Karpas-422 (cell line): ENCODE measurements at regions not wholly inside any gene's neighbourhood (a gene's known extent, or its start where the extent isn't known, plus 50 kb on each side); places are given as distances from the start of the nearest gene placed in this dataset.

Experiments
- DNase-seq: peaks from one replicate; pipeline ENCODE4 v3.0.0-alpha.2; 2015
- H2AFZ ChIP-seq: fragments of 200-600 bp; sonication (generic); 2 replicates; pipeline ENCODE4 v1.6.1; 2014; ENCODE audit warnings: antibody characterized with exemption, low read length, mixed read lengths
- H3K27ac ChIP-seq: fragments of 200-600 bp; sonication (generic); 2 replicates; pipeline ENCODE4 v1.5.1; 2014; ENCODE audit warnings: mild to moderate bottlenecking, low read length, moderate library complexity
- H3K27me3 ChIP-seq: fragments of 200-600 bp; sonication (generic); 2 replicates; pipeline ENCODE4 v1.6.1; 2014; ENCODE audit warnings: low read length, mixed read lengths
- H3K36me3 ChIP-seq: fragments of 200-600 bp; sonication (generic); 2 replicates; pipeline ENCODE4 v1.6.1; 2014; ENCODE audit warnings: low read length, mixed read lengths; ENCODE audit not compliant: insufficient read depth
- H3K4me1 ChIP-seq: fragments of 200-600 bp; sonication (generic); 2 replicates; pipeline ENCODE4 v1.6.1; 2014; ENCODE audit warnings: mild to moderate bottlenecking, low read length, mixed read lengths
- H3K4me2 ChIP-seq: fragments of 200-600 bp; sonication (generic); 2 replicates; pipeline ENCODE4 v1.6.1; 2014; ENCODE audit warnings: low read length, low read depth, mild to moderate bottlenecking; ENCODE audit not compliant: poor library complexity, severe bottlenecking
- H3K4me3 ChIP-seq: fragments of 200-600 bp; sonication (generic); 2 replicates; pipeline ENCODE4 v1.5.1; 2014; ENCODE audit warnings: mild to moderate bottlenecking, antibody characterized with exemption, low read length, mixed read lengths
- H3K79me2 ChIP-seq: fragments of 200-600 bp; sonication (generic); 2 replicates; pipeline ENCODE4 v1.6.1; 2014; ENCODE audit warnings: mild to moderate bottlenecking, low read length, mixed read lengths
- H3K9ac ChIP-seq: fragments of 200-600 bp; sonication (generic); 2 replicates; pipeline ENCODE4 v1.6.0; 2014; ENCODE audit warnings: low read length
- H3K9me2 ChIP-seq: fragments of 200-600 bp; sonication (generic), shearing (Covaris generic); replicated peaks from 2 replicates; pipeline ENCODE4 v1.6.0; 2014; ENCODE audit warnings: mild to moderate bottlenecking, low read length, moderate library complexity; ENCODE audit not compliant: insufficient read depth
- H3K9me3 ChIP-seq: fragments of 300-700, 200-600 bp; sonication (generic); 2 replicates; pipeline ENCODE4 v1.6.1; 2014; ENCODE audit warnings: low read length, mixed read lengths
- H4K20me1 ChIP-seq: fragments of 200-600 bp; sonication (generic); 2 replicates; pipeline ENCODE4 v1.6.1; 2014; ENCODE audit warnings: mild to moderate bottlenecking, antibody characterized with exemption, low read length, low read depth; ENCODE audit not compliant: insufficient read depth

DNA sequence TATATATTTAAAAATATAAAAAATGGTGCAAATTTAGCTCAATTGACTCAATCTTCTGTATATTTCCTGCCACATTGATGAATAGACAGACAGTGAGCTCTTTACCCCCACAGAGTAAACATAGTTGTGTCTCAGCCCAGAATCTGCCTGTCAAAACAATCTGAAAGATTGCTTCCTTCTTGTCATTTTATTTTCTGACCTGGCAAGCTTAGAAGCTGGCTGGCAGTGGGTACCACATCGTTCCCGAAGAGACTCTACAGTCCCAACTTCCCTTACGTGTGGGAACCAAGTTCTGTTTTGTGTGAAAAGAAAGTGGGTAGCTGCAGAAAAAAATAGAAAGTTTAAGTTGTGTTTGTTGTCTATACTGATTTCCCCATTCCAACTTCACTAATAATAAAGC lies 629.3 kb upstream of the NEGR1 start:
- H3K4me3 ChIP-seq: no peak overlapping the region
- no peak overlapping the region for H3K9ac ChIP-seq
- no peak overlapping the region for H3K4me2 ChIP-seq
- no peak overlapping the region for H2AFZ ChIP-seq
- H3K9me3 ChIP-seq: peaks cover 10% of the 10 kb centered on the region; the same call in 1 of the 2 replicates
- H3K9me2 ChIP-seq: no peaks in the 10 kb centered on the region
- no peaks in the 10 kb centered on the region for H3K27me3 ChIP-seq
- no peak for DNase-seq
- no peaks in the 10 kb centered on the region for H3K4me1 ChIP-seq
- H3K36me3 ChIP-seq: no peaks in the 10 kb centered on the region
- no peaks in the 10 kb centered on the region for H3K79me2 ChIP-seq
- no peak overlapping the region for H3K27ac ChIP-seq
- no peaks in the 10 kb centered on the region for H4K20me1 ChIP-seq

DNA sequence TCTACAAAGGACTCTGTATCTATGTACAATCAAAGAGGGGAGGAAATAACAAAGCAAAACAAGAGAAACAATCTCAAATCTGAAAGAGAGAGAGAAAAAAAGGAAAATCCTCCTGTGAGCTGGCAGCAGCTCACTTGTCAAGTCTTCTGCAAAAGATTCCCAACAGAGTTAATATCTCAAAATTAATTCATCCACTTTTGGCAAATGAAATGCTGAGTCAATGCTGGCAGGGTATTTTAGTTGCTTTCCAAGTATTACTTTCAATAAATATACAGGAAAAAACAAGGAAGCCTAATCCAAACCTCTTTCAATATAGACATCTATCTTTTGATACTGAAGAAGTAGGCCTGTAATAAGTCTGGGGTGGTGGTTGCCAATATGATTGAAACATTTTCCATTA lies 613.9 kb upstream of the NEGR1 start:
- Histone ChIP-seq H3K9me2 (no peaks in the 10 kb centered on the region), H3K9me3 (peaks cover 27% of the 10 kb centered on the region), H2AFZ (no peak overlapping the region), H3K4me1 (no peaks in the 10 kb centered on the region), H4K20me1 (no peaks in the 10 kb centered on the region), H3K9ac (no peak overlapping the region), H3K79me2 (no peaks in the 10 kb centered on the region), H3K4me3 (no peak overlapping the region), H3K27me3 (no peaks in the 10 kb centered on the region), H3K27ac (no peak overlapping the region), H3K36me3 (no peaks in the 10 kb centered on the region), H3K4me2 (no peak overlapping the region)
- DNase-seq: no peak

DNA sequence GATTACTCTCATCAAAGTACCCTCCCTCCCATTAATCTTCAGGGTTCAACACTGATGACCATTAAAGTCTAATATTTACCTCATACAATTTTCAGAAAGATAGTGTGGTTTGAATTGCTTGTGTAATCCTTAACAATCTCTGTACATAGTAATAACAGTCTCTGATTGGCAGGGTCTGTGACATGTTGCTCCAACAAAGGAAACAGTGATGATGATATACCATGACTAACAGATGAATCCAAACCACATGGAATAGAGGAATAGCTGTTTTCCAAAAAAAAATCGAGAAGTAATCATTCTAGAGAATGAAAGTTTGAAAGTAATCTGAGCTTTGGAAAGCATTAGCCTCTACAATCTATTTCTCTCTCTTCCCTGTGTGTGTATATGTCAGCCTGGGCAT lies 610.1 kb upstream of the NEGR1 start:
- Histone ChIP-seq H3K9me2 (no peaks in the 10 kb centered on the region), H3K9ac (no peak overlapping the region), H2AFZ (no peak overlapping the region), H3K4me2 (no peak overlapping the region), H4K20me1 (no peaks in the 10 kb centered on the region), H3K4me3 (no peak overlapping the region), H3K9me3 (peaks cover 38% of the 10 kb centered on the region), H3K79me2 (no peaks in the 10 kb centered on the region), H3K27ac (no peak overlapping the region), H3K4me1 (no peaks in the 10 kb centered on the region), H3K27me3 (no peaks in the 10 kb centered on the region), H3K36me3 (no peaks in the 10 kb centered on the region)
- no peak for DNase-seq

DNA sequence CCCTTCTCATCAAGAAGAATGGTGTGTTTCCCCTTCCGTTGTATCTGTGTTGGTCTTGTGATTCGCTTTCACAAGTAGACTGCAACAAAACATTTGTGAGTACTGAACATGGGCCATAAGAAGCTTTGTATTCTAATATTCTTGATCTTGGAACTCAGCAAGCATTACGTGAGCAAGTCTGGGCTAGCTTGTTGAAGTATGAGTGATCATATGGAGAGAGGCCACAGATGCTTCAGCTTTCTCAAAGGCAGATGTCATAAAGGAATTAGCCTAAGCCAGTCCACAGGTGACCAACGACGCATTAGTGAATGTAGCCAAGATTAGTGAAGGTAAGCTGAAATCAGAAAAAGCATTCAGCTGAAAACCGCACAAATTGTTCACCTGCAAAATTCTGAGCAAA lies 609.6 kb upstream of the NEGR1 start:
- H3K4me2 ChIP-seq: no peak overlapping the region
- H4K20me1 ChIP-seq: no peaks in the 10 kb centered on the region
- no peak overlapping the region for H3K27ac ChIP-seq
- no peak overlapping the region for H3K9ac ChIP-seq
- no peaks in the 10 kb centered on the region for H3K4me1 ChIP-seq
- H3K4me3 ChIP-seq: no peak overlapping the region
- no peak for DNase-seq
- H3K36me3 ChIP-seq: no peaks in the 10 kb centered on the region
- no peaks in the 10 kb centered on the region for H3K9me2 ChIP-seq
- H3K79me2 ChIP-seq: no peaks in the 10 kb centered on the region
- peaks cover 37% of the 10 kb centered on the region for H3K9me3 ChIP-seq
- no peaks in the 10 kb centered on the region for H3K27me3 ChIP-seq
- H2AFZ ChIP-seq: no peak overlapping the region

DNA sequence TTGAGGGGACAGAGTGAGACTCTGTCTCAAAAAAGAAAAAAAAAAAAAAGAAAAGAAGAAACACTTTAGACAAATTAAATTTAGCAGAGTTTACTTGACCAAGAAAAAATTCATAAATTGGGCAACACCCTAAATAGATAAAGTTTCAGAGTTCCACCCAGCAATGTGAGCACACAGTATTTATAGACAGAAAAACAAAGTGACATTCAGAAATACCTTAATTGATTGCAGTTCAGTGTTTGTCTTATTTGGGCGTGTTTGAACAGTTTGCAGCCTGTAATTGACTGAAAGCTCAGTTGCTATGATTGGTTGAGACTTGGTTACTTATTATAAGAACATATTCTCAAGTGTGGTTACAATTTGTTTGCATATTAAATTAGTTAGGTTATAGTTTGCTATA lies 603.5 kb upstream of the NEGR1 start:
- no peaks in the 10 kb centered on the region for H4K20me1 ChIP-seq
- no peak overlapping the region for H3K4me2 ChIP-seq
- no peak overlapping the region for H2AFZ ChIP-seq
- no peaks in the 10 kb centered on the region for H3K9me2 ChIP-seq
- H3K4me1 ChIP-seq: no peaks in the 10 kb centered on the region
- no peaks in the 10 kb centered on the region for H3K79me2 ChIP-seq
- no peaks in the 10 kb centered on the region for H3K36me3 ChIP-seq
- no peak overlapping the region for H3K9ac ChIP-seq
- no peak overlapping the region for H3K4me3 ChIP-seq
- no peak overlapping the region for H3K27ac ChIP-seq
- no peaks in the 10 kb centered on the region for H3K27me3 ChIP-seq
- peaks cover 21% of the 10 kb centered on the region; the same call in 1 of the 2 replicates for H3K9me3 ChIP-seq
- no peak for DNase-seq

DNA sequence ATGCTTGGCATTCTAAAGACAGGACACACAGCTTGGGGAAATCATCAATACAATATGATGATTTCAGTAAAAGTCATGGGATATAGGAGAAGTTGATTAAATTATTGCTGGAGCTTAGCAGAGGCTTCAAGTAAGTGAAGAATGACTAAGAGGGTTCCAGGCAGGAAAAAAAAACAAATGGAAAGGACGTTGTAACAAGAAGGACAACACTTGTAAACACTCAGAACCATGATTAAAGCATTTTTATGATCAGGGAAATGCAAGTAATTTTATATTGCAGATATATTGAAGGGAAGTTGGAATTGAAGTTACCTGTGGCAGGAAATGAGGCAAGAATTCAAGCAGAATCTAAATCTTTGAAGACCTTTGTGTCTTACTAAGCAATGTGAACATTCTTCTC lies 602.7 kb upstream of the NEGR1 start:
- Histone ChIP-seq H3K9ac (no peak overlapping the region), H3K4me3 (no peak overlapping the region), H3K9me2 (no peaks in the 10 kb centered on the region), H3K79me2 (no peaks in the 10 kb centered on the region), H4K20me1 (no peaks in the 10 kb centered on the region), H3K4me2 (no peak overlapping the region), H2AFZ (no peak overlapping the region), H3K27ac (no peak overlapping the region), H3K36me3 (no peaks in the 10 kb centered on the region), H3K4me1 (no peaks in the 10 kb centered on the region), H3K9me3 (peaks cover 18% of the 10 kb centered on the region; the same call in 1 of the 2 replicates), H3K27me3 (no peaks in the 10 kb centered on the region)
- no peak for DNase-seq

DNA sequence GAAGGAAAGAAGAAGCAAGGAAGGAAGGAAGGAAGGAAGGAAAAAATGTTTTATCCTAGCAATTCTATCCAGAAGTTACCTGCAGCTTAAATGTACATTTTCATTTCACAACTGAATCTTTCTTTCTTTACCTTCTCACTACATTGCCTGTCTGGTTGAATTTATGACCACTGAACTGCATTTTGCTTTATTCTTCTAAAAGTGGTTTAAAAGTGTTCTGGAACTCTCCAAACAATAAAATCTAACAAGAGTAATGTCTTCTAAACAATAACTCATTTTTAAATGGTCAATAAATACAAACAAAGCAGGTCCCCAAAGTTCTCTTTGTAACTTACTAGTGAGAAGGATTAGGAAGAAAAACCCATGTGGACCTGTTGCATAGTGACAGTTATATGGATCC lies 587.5 kb upstream of the NEGR1 start:
- Histone ChIP-seq H3K4me2 (no peak overlapping the region), H2AFZ (no peak overlapping the region), H3K4me3 (no peak overlapping the region), H3K27ac (no peak overlapping the region), H3K9me3 (peaks cover 21% of the 10 kb centered on the region), H3K79me2 (no peaks in the 10 kb centered on the region), H4K20me1 (no peaks in the 10 kb centered on the region), H3K27me3 (no peaks in the 10 kb centered on the region), H3K9me2 (no peaks in the 10 kb centered on the region), H3K36me3 (no peaks in the 10 kb centered on the region), H3K4me1 (no peaks in the 10 kb centered on the region), H3K9ac (no peak overlapping the region)
- DNase-seq: no peak

DNA sequence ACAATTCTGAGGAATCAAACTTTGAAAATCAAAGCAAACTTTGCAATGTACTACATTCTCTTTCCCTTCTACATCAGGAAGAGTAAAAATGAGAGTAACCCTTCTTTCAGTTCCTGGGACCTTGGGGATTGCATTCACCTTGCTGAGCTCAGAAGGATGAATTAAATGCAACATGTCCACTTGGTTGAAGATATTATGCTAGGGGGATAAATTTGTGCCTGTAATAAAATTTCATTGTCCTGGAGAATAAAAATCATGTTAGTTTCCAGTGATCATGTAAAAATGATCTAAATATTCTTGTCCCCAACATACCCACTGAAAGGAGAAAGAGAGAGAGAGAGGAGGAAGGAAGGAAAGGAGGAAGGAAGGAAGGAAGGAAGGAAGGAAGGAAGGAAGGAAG lies 587.1 kb upstream of the NEGR1 start:
- no peaks in the 10 kb centered on the region for H3K36me3 ChIP-seq
- no peak overlapping the region for H3K4me3 ChIP-seq
- no peak overlapping the region for H2AFZ ChIP-seq
- no peak overlapping the region for H3K27ac ChIP-seq
- H3K4me1 ChIP-seq: no peaks in the 10 kb centered on the region
- no peaks in the 10 kb centered on the region for H3K79me2 ChIP-seq
- no peak for DNase-seq
- H3K9ac ChIP-seq: no peak overlapping the region
- H3K4me2 ChIP-seq: no peak overlapping the region
- H3K9me2 ChIP-seq: no peaks in the 10 kb centered on the region
- H3K9me3 ChIP-seq: peaks cover 21% of the 10 kb centered on the region
- H4K20me1 ChIP-seq: no peaks in the 10 kb centered on the region
- no peaks in the 10 kb centered on the region for H3K27me3 ChIP-seq

DNA sequence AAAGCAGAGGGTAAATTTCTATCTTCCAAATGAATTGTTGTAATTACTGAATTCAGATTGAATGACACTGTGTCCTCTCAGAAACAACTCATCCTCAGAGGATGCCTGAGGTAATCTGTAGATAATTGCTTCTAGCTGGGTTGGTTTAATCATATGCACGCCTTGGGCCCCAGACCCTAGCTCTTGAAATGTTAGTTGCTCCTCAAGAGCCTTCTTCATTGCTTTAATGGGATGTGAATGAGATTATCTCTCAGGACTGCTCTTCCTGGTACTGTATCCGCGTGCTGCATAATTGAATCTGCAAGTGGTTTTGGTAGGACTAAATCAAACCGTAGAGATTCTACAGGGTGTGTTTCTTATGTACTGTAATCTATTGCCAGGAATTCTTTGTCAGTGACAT lies 569.3 kb upstream of the NEGR1 start:
- Histone ChIP-seq H3K27ac (no peak overlapping the region), H3K27me3 (no peaks in the 10 kb centered on the region)
- DNase-seq: no peak

More for the DNA sequence above, 569.3 kb upstream of the NEGR1 start:
- no peaks in the 10 kb centered on the region for H3K79me2 ChIP-seq
- peaks cover 30% of the 10 kb centered on the region for H3K9me3 ChIP-seq
- H3K4me2 ChIP-seq: no peak overlapping the region
- H3K4me1 ChIP-seq: no peaks in the 10 kb centered on the region
- H3K36me3 ChIP-seq: no peaks in the 10 kb centered on the region
- no peaks in the 10 kb centered on the region for H3K9me2 ChIP-seq
- no peak overlapping the region for H2AFZ ChIP-seq
- H3K9ac ChIP-seq: no peak overlapping the region
- no peak overlapping the region for H3K4me3 ChIP-seq
- H4K20me1 ChIP-seq: no peaks in the 10 kb centered on the region
